GM10266 (cell line): ENCODE measurements at regions not wholly inside any gene's neighbourhood (a gene's known extent, or its start where the extent isn't known, plus 50 kb on each side); places are given as distances from the start of the nearest gene placed in this dataset.

Experiments
- DNase-seq: peaks from one replicate; pipeline ENCODE4 v3.0.0; 2012; ENCODE audit errors: extremely low spot score
- TF ChIP-seq, protein P1 (sequence below): IDR thresholded peaks from 2 replicates; pipeline ENCODE4 v1.5.1; 2012; ENCODE audit warnings: mild to moderate bottlenecking, low read depth; ENCODE audit not compliant: control insufficient read depth, insufficient read depth; ENCODE audit errors: missing control alignments

DNA sequence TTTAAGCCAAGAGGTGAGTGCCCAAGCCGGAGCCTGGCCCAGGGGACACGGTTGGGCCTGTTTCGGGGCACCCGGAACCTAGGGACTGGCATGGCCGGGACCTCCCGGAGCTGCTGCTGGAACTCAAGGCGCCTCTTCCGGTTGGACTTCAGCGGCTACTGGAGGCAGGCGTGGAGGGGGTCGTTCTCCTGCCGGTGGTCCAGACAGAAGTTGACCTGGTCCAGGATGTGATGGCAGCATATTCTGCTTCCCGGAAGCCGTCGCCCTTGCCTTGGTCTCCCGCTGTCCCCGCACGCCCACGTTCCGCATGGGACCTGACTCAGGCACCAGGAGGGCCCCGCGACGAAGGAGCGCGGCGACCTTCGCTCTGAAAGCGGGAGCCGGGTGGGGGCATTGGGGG is 240.8 kb downstream of the FOXA2 start:
- TF ChIP-seq, protein P1, sequence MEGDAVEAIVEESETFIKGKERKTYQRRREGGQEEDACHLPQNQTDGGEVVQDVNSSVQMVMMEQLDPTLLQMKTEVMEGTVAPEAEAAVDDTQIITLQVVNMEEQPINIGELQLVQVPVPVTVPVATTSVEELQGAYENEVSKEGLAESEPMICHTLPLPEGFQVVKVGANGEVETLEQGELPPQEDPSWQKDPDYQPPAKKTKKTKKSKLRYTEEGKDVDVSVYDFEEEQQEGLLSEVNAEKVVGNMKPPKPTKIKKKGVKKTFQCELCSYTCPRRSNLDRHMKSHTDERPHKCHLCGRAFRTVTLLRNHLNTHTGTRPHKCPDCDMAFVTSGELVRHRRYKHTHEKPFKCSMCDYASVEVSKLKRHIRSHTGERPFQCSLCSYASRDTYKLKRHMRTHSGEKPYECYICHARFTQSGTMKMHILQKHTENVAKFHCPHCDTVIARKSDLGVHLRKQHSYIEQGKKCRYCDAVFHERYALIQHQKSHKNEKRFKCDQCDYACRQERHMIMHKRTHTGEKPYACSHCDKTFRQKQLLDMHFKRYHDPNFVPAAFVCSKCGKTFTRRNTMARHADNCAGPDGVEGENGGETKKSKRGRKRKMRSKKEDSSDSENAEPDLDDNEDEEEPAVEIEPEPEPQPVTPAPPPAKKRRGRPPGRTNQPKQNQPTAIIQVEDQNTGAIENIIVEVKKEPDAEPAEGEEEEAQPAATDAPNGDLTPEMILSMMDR = no peak
- no peak for DNase-seq

DNA sequence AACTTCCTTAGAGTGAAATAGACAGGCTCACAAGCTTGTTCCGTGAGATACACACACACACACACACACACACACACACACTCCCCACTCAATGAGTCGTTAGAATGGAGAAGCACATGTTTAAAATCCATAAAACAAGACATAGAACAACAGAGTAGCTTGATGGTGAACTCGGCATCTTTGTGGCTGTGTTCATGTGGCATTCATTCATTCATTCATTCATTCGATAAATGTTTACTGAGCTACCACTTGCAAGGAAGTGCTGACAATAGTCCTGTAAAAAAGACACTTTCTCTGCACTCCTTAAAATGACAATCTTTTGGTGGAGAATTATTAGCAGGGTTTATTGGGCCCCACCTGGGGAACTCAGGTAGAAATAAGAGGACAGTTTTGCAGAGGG is 242.0 kb downstream of the FOXA2 start:
- TF ChIP-seq, protein P1 = no peak
- no peak for DNase-seq

GRCh38 chr20:22341508-22341907 is 242.9 kb downstream of the FOXA2 start:
- DNase-seq = no peak

DNA sequence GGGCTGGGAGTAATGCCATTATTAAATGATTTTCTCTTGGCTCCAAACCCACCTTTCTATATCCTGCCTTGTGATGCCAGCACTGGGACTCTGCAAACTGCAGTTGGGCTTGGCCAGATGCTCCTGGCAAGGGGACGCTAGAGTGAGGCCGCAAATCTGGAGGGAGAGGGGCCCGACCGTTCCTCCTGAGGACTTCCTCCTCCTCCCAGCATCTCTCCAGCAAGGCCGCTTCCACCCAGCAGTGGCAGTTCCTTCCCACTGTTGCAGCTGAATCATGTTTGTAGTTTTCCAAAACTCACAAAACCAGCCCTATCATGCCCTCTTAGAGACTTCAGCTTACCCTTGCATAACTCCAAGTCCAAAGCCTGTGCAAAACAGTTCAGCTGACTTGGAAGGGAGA is 244.4 kb downstream of the FOXA2 start:
- DNase-seq = no peak
- TF ChIP-seq, protein P1 = no peak

More at GRCh38 chr20:22341508-22341907, 242.9 kb downstream of the FOXA2 start:
- TF ChIP-seq, protein P1 = no peak

DNA sequence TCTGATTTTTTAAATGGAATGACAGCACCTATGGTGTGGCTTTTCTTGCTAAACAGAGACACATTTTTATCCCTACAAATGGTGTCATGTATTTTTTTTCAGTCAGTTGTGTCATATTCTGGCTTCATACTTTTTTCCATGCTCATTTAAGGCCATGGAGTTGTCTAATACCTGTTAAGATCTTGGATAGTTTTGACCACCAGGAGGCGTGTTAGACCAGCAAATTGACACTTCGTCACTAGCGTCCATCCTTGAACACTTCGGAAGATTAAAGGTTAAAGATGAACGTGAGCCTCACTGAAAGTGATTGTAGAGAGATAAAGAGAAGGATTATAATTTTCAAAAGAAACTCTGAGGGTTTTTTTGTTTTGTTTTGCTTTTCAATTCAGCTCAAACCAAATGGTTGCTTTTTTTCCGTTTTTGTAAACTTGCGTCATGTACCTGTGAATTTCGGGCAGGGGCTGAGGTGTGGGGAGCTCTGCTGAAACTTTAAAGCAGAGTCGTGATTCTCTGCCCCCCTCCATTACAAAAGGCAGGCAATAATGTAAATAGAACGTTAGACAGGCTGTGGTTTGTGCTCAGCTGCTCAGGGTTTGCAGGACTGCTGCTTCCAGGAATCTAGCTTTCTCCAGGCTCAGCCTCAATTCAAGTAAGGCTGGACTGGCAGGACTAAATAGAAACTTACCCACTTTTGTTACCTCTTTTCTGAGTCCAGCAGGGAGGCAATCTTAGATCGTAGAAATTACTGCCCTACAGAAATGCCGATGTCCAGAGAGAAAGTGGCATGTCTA is 245.1 kb downstream of the FOXA2 start:
- peak; percentile 58 for DNase-seq
- TF ChIP-seq, protein P1 = peak; percentile 75

DNA sequence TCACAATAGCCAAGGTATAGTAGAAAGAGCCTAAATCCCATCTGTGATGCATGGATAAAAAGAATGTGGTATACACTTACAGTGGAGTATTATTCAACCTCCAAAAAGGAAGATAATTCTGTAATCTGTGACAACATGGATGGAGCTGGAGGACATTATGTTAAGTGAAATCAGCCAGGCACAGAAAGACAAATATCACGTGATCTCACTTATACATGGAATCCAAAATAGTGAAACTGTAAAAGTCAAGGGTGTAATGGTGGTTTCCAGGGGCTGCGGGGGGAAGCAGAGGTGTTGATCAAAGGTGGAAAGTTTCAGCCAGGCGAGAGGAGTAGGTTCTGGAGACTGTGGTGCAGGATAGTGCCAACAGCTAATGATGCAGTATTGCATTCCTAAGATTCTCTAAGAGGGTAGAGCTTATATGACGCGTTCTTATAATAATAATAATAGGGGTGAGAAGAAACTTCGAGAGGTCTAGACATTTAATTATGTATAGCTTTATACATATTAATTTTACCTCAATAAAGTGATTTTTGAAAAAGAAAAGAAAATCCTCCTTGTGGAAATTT is 246.1 kb downstream of the FOXA2 start:
- TF ChIP-seq, protein P1 = no peak
- no peak for DNase-seq

DNA sequence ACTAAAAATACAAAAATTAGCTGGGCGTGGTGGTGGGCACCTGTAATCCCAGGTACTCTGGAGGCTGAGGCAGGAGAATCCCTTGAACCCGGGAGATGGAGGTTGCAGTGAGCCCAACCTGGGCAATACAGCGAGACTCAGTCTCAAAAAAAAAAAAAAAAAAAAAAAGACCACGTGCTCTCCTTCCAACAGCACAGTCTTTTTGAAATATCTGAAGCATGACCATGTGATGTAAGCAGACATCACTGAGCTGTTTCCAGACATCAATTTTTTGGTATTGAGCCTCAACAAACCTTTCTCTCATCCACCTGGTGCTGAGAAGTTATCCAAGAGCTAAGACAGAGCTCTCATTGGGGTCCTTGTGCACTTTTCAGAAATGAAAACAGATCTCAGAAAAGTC is 249.2 kb downstream of the FOXA2 start:
- no peak for DNase-seq
- TF ChIP-seq, protein P1 = no peak
